ENCODE measurements at regions not wholly inside any gene's neighbourhood (a gene's known extent, or its start where the extent isn't known, plus 50 kb on each side); places are given as distances from the start of the nearest gene placed in this dataset.

DNA sequence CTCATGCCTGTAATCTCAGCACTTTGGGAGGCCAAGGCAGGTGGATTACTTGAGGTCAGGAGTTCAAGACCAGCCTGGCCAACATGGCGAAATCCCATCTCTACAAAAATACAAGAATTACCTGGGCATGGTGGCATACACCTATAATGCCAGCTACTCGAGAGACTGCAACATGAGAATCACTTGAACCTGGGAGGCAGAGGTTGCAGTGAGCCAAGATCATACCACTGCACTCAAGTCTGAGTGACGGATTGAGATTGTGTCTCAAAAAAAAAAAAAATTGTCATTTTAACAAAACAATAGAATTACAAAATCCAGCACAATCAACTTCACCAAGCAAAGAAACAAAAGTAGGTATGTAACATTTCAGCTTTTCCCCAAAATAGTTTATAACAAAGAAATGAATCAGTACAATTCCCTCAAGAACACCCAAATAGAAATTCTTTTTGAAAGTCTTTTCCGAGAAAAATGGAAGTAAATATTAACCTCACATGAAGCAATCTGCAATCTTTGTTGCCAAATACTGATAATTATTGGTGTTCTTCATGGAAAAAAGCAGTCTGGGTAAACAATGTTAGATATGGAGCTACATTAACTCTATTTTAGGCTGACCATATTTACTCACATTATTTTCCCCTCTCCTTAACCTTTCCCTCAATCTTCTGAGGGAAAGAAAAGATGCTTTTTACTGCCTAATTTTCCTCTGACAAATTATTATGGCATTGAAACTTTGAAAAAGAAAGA is 165.9 kb upstream of the ATF7IP start:
- TF ChIP-seq CTCF (IDR thresholded peaks at IDR 0.05; ENCODE audit: insufficient read depth, low read depth, low read length): no peak
- no peak for TF ChIP-seq EZH2 (IDR thresholded peaks at IDR 0.05; ENCODE audit: insufficient read depth, low read length)
